GM19372 (cell line): ENCODE measurements at regions not wholly inside any gene's neighbourhood (a gene's known extent, or its start where the extent isn't known, plus 50 kb on each side); places are given as distances from the start of the nearest gene placed in this dataset.

Experiments used
- ATAC-seq: cut with Tn5 transposase; IDR thresholded peaks from one replicate; pipeline ENCODE4 v1.9.1; 2021; ENCODE audit warnings: mild to moderate bottlenecking, low read depth, moderate library complexity; ENCODE audit not compliant: unreplicated experiment

DNA sequence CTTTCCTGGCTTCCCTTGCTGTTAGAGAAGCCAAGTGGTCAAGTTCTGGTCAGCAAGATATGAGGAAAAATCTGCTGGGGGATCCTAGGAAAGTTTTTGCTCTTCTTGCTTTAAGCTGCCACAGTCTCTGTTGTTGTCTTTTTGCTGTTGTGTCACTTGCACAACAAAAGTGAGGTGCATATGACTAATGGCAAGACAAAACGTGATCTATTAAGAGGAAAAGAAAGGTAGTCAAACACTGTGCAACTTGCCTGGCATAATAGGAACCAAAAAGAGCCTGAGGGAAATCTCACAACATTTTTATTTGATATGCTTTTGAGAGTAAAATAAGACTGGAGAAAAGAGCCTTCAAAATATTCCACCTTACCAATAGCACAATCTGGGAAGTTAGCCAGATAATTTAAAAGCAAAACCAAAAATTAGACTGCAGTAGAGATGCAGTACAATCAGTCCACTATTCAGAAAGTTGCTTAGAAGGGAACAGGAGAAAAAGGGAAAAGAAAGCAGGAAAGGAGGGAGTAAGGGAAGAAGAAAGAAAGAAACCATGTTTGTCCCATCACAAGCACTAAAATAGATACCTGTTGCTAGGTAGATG is 110.0 kb upstream of the SLC4A7 start:
- ATAC-seq, result no peak

DNA sequence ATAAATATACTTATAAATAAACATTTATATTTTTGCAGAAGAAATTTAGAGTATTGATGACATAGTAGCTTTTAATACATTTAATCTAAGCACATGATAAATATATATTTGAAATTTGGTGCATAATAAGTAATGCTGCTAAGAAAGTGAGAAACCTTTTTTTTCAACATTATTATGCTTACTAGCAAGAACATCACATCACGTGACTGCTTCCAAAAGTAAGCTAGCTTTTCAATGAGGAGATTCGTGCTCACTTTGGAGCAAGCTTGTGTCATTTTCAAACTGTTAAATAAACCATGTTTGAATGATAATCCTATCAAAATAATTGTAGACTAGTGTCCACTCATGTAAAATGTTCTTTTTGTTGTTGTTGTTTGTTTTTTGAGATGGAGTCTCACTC is 109.0 kb upstream of the SLC4A7 start:
- ATAC-seq, result no peak

DNA sequence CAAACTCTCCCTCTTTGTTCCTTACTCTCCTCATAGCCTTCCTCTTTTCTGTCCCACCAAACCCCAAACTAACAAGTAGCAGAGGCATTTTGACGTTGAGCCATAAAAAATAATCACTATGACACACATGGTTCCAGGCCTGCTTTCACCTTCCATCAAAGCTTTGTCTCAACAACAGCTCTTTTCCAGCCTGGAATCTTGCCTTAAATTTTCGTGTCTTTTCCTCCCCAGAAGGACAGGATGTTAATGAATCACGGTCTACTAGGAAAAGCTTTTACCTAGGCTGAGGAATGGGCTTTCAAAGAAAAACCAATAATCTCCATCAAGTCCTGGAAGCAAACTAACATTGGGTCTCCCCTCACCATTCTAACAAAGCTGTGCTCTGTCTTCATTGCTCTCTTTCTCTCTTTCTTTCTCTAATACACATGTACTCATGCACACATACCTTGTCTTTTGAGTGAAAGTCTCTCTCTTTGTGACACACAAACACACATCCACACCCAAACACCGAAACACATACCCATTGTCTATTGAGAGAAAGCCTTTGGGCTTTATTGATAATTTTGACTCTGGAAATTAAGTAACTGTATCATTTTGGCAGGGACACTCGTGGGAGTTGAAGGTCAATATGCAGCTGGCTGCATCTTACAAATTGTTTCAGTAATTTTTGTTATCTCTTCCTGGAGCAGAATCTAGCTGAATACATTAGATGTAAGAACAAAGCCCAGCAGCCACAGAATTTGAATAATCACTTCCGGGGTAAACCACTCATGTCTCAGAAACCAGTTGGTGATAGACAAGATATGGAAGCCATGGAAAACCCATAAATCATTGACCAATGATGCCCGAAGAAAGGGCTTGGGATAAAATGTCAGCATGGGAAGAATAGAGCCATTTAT is 107.4 kb upstream of the SLC4A7 start:
- peak; percentile 42 for ATAC-seq

DNA sequence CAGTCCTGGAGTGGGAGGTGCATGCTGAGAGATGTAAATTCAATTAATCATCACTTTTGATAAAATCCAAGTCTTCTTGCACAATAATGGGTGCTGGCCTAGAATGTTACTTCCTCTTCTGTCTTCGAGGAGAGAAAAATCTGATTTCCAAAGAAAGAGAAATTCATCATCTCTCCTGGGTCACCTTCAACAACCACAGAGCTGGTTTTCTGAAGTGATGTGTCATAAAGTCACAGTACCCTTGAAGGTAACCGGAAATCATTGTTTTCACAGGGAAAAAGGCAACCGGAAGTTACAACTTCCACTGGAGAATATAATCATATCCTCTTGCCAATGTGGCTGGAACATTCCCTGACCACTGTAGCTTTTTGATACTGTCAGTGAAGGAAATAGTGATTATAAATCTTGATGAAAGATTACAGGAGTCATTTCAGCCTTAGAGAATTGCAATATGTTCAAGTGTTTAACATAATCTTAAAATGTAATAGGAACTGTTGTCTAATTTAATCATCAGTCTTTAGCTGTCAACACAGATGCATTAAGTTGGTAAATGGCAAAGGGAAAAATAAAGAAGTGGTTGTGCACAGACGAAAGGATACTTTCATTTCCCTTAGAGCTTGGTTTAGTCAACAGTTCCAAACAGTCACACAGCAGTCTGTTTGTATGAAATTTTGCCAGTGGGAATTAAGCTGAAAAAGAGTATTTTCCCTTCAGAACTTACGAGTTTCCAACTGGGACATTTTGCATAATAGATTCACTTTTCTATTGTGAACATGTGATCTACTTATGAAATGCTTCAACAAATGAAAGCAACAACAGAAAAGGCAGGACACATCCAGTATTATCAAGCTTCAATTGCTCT is 106.5 kb upstream of the SLC4A7 start:
- no peak for ATAC-seq

DNA sequence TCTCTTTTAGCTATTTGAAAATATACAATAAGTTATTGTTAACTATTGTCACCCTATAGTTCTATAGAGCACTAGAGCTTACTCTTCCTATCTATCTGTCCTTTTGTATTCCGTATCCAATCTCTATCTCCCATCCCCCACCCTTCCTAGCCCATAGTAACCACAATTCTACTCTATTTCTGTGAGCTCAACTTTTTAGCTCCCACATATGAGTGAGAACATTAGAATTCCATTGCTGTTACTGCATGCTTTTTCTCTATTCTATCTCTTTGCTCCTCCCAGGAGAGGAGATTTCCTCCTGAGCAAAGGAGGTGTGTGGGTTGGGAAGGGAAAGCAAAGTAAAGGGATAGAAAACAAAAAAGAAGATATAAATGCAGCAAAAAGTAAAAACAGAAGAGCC is 105.6 kb upstream of the SLC4A7 start:
- no peak for ATAC-seq

DNA sequence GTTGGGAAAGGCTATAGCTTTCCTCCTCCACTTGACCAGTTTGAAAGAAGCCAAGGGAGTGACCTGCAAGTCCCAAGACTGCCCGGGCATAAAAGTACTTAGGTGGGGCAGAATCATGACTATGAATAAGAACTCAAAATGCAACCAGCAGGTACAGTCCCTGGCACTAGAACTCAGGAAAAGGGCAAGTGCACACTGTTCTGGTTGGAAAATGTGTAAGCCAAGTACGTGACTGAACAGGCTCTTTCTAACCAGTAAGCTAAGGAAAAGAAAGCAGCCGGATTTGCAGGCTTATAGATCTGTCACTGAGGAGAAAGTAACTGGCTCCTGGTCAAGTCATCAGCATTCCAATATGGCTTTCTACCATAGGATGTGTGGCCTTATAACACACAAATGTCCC is 101.2 kb upstream of the SLC4A7 start:
- ATAC-seq, result no peak

DNA sequence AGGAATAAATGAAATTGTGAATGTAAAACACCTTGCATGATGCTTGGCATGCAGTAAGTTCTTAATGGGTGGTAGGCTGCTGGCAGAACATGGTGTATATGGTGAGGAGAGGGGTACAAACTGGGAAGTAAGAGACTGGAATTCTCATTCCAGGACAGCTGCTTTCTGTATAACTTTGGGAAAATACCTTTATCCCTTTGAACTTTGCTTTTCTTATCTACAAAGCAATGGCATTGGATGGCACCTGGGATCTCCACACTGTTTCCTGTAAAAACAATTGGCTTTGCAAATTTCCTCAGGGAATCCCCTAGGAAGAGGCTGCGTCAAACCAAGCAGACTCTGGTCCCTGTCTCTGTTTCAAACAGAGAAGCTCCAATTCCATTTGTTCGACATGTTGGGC is 100.7 kb upstream of the SLC4A7 start:
- ATAC-seq, result no peak

DNA sequence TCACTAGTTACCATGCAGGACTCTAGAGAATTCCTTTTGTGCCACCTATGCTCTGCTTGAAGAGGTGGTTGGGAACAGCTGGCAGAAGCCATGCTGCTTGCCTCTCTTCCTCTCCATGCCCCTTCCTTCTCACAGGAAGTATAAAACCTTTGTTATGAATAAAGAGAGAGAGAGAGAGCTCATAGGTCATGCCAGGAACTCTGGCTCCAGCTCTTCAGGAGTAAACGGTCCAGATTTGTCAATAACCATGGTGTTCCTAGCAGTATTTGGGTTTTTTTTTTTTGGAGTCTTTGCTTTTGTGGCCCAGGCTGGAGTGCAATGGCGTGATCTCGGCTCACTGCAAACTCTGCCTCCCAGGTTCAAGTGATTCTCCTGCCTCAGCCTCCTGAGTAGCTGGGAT is 97.7 kb upstream of the SLC4A7 start:
- no peak for ATAC-seq

DNA sequence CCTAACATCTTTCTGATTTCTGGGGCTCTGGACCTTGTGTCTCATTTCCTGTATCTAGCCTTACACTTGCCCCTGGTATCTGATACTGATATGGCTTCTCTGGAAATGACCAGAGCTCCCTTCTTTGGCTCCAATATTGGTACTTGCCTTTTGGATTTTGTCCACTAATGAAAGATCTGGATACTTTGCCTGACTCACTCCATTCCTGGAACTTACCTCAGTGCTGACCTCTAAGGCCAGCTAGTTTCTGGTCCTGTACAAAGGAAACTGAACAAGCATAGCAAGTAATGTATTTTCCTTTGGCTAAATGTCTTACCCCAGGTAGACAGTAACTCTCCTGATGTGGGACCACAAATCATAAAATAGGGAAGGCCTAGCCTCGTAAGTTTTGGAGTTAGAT is 93.8 kb upstream of the SLC4A7 start:
- no peak for ATAC-seq

DNA sequence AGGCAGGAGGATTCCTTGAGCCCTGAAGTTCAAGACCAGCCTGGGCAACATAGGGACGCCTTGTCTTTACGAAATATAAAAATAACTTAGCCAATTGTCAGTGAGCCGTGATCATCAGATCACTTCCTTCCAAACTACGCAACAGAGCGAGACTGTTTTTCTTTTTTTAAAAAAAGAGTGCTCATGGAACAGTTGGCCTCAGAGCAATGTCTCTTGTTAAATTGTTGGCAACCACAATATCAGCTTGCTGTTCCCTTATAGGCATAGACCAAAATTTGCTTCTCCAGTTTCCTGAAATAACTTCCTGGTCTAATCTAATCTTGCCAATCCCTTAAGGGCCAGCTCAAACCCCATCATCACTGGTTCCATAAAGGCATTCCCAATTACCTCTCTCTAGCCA is 93.3 kb upstream of the SLC4A7 start:
- no peak for ATAC-seq

DNA sequence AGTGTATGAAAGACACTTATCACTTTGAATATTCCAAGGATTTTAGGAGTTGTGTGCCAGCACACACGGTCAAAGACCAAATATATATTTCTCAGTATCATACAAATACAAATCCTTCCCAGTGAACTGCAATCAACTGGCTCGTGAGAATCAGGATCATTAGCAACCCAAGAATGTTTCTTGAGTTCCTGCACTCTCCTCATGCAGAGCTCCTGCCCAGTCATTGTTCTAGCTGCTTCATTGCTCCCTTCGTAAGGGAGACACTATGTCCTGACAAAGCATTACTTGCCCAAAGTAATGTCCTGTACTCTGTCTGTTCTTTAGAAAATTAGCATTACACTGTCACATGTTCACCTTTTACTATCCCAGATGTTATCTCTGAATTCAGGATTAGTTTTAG is 92.0 kb upstream of the SLC4A7 start:
- ATAC-seq, result no peak

DNA sequence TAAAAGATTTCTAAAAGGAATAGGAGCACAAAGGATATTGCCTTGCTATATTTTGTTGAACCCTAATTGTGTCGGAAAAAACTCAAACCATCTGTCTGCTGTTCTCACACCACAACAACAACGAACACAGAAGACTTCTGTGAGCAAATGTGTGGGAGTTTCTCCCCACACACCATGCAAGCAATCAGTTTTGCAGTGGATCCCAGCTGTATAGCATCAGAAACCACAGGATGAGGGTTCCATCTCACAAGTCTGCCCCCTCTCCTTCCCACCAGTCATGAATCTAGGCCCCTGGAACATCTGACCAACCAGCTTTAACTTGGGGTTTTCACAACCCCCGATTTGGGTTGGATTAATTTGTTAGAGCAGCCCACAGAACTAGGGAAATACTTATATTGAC is 91.3 kb upstream of the SLC4A7 start:
- ATAC-seq, result no peak

DNA sequence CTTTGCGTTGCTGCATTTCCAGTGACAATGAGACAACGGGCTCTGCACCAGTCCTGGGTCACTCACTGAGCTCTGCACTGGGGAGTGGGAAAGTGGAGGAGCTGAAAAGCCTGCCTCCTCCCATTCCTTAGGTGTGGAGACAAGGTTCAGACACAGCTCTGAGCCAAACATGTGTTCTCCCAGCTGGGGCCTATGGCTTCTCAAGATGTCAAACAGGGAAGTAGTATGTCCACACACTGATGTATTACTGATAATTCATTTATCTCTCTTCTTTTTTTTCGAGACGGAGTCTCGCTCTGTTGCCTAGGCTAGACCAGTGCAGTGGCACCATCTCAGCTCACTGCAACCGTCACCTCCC is 90.2 kb upstream of the SLC4A7 start:
- ATAC-seq, result no peak

DNA sequence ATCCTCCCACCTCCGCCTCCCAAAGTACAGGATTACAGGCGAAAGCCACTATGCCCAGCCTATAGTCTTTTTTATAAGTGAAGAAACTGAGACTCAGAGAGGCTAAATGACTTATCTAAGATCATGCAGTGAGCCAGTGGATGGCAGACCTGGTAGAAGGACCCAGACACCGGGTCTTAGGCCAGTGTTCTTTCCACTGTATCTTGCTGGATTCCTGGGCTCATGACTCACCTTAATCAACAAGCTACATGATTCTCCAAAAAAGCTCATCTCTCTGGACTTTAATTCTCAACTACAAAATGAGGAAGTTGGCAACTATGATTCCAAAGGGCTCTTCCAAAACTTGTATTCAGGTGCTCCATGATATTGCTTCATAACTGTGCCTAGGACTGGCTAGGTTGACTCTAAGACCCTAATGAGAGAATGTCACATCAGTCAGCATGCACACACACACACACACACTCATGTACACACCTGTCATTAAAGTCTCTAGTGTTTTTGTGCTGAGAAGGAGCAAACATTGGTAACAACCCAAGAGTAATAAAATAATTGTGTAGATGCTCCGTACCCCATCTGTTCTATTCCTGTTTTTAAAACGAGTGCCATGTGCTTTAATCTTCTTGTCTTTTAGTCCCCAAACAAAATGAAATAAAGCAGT is 89.7 kb upstream of the SLC4A7 start:
- ATAC-seq, result no peak

DNA sequence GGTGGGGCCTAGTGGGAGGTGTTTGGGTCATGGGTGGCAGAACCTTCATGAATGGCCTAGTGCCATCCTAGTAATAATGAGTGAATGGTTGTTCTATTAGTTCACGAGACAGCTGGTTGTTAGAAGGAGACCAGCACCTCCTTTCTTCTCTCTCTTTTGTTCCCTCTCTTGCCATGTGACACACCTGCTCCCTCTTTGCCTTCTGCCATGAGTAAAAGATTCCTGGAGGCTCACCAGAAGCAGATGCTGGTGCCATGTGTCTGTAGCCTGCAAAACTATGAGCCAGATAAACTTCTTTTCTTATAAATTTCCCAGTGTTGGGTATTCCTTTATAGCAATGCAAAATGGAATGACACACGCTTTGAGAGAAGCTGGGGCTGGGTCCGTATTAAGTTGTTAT is 89.0 kb upstream of the SLC4A7 start:
- ATAC-seq, result no peak

DNA sequence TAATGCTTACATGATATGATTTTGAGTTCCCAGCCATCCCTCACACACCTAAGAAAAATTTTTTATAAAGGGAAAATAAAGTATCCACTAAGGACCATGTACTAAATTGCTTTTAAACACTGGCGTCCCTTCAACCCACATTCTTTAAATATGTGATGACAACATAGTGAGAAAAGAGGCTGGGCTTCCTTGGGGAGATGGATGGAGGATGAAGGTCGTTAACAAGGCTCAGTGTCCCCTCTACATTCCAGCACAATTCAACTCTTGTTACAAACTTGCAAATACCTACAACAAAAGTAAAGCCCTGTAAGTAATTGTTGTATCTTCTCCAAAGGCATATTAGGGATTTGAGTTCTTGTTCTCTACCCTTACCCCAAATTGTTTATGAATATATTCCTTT is 87.2 kb upstream of the SLC4A7 start:
- ATAC-seq, result no peak

DNA sequence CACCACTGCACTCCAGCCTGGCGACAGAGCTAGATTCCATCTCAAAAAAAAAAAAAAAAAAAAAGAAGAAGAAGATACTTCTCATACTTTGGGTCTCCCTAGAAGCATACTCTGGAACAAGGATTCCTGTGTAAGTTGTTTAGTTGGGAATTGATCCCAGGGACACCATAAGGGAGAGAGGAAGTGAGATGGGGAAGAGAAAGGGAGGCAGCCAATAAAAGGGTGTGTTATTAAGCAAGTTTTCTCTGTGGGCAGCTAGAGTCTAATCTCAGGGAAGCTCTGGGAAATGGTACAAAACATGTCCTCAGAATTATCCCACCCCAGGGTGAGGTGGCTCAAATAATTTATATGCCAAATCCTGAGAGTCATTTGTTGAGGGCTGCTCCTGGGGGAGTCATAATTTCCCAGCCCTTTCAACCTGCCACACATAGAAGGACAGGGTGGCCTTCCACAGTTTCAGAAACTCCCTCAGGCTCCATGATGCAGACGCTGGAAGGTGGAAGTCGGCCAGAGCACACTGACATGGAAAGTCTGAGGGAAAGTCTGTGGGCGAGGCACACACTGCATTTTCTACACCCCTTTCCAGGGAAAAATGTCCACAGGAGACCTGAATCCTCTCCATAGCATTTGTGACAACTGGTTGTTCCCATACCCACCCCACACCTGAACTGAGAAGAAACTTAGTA is 86.4 kb upstream of the SLC4A7 start:
- no peak for ATAC-seq

DNA sequence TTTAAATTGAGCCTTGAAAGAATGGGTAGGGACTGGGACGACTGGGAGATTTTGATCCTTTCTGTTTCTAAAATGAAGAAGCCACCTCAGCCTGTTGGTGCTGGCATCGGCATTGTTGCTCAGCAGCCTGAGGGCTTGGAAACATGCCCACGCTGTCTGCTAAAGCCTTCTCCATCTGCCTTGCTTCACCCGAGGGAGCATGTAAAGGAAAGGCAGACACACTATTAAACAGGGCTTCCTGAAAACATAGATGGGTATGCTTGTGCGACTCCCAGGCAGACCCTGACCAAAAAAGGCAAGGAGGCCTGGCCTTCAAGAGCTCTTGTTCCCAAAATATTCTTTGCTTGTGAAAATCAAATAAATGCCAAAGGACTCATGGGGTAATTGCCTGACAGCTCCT is 84.2 kb upstream of the SLC4A7 start:
- no peak for ATAC-seq

DNA sequence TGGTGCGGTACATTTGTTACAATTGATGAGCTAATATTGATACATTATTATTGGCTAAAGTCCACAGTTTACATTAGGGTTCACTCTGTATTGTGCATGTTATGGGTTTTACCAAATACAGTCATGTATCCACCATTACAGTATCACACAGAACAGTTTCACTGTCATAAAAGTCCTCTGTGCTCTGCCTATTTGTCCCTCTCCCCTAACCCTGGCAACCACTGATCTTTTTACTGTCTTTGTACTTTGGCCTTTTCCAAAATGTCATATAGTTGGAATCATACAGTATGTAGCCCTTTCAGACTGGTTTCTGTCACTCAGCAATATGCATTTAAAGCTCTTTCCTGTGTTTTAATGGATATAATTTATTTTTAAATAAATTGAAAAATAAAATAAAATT is 83.1 kb upstream of the SLC4A7 start:
- no peak for ATAC-seq

DNA sequence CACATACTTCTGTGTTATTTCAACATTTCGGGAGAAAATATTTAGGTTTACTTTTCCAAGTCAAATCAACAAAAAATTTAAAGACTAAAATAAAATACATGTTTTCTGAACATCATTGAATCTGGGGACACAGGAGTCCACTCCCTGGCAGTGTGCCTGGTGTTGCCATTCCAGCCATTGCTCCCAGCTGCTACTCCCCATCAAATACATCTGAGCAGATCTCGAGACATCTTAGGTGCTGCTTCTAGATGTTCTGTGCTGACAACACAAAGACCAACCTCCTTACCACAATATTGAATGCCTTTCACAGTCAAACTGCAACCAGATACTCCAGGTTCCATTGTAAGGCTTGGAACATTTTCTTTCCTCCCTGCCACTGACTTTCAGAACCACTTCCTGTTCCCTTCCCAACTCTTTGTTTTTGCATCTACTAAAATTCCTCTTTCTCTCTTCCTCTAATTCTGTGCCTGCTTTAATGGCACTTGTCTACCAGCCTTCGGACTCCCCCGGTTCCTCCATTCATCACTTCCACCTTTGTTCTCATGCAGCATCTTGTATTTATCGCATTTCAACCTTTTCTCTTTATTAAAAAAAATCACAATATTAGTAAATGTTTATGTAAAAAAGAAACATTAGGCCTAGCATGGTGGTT is 81.1 kb upstream of the SLC4A7 start:
- no peak for ATAC-seq
